Fibroblast of lung (primary cell): ENCODE measurements at regions not wholly inside any gene's neighbourhood (a gene's known extent, or its start where the extent isn't known, plus 50 kb on each side); places are given as distances from the start of the nearest gene placed in this dataset.

ENCODE experiments used
- EZH2 ChIP-seq: IDR thresholded peaks from 2 replicates; pipeline ENCODE4 v1.5.1; 2012; ENCODE audit warnings: low read length, control low read depth, mild to moderate bottlenecking; ENCODE audit errors: missing control alignments
- TF ChIP-seq, protein P1 (sequence below), 2 donors: IDR thresholded peaks in 1 of 2; conservative IDR thresholded peaks in 1 of 2; 1 replicate in 1 of 2; 2 replicates in 1 of 2; pipeline ENCODE4 v1.5.1; 2011 to 2012; ENCODE audit warnings: low read length in 2 of 2, control low read depth in 1 of 2, inconsistent platforms in 1 of 2, low read depth in 1 of 2, mild to moderate bottlenecking in 1 of 2

DNA sequence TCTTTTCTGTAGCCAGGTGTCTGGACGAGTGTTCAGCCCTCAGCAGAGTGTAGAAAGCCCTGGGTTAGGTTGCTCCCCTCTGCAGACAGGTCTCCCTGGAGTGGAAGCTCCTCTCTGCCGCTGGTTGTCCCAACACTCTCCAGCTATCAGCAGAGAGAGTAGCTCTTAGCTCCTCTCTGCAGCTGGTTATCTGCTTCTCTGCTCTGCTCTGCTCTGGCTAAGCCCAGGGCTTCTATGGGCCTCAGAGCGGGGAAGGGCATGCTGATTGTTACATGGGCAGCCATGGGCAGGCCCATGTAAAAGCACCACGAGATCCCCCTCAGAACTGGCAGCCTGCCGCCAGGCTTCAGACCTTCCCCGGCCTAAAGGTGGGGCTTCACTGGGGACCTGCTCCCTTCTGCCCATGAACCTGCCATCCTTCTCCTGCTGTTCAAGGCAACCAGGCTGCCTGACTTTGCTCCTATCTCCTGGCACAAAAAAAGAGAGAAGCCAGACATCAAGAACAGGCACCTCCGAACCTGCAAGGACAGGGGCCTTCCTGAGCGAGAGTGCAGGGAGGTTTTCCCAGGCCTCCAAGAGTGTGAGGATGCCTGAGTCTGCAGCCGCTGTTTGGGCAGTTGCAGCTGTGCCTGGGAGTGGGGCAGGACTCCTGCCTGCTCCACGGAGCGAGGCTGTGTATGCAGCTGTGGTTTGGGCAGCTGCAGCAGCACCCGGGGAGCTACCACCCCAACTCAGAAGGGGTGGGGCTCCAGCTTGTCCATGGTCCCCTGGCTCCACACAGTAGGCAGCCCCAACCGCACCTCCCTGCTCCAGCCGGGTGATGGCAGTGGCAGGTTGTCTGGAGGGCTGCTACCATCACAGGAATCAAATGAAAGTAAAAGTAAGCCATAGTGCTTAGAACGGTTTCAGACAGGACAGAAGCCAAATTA lies 973.7 kb downstream of the LTN1 start:
- TF ChIP-seq, protein P1, sequence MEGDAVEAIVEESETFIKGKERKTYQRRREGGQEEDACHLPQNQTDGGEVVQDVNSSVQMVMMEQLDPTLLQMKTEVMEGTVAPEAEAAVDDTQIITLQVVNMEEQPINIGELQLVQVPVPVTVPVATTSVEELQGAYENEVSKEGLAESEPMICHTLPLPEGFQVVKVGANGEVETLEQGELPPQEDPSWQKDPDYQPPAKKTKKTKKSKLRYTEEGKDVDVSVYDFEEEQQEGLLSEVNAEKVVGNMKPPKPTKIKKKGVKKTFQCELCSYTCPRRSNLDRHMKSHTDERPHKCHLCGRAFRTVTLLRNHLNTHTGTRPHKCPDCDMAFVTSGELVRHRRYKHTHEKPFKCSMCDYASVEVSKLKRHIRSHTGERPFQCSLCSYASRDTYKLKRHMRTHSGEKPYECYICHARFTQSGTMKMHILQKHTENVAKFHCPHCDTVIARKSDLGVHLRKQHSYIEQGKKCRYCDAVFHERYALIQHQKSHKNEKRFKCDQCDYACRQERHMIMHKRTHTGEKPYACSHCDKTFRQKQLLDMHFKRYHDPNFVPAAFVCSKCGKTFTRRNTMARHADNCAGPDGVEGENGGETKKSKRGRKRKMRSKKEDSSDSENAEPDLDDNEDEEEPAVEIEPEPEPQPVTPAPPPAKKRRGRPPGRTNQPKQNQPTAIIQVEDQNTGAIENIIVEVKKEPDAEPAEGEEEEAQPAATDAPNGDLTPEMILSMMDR (conservative IDR thresholded peaks at IDR 0.05 in 1 of 2, IDR thresholded peaks at IDR 0.05 in 1 of 2; ENCODE audit: low read depth in 1 of 2, low read length in 2 of 2) = no peak
- no peak for TF ChIP-seq EZH2
